OCI-LY7 (cell line): ENCODE measurements at regions not wholly inside any gene's neighbourhood (a gene's known extent, or its start where the extent isn't known, plus 50 kb on each side); places are given as distances from the start of the nearest gene placed in this dataset.

Source experiments
- BruUV-seq: library from RNA; stranded (reverse); fragments of 400-500 nt; replicated peaks from 2 replicates; lab custom pipeline; 2021; lab: Mats Ljungman, UMichigan
- CTCF ChIA-PET: fragments of 300-600 bp; sonication (Branson Sonifier 250); formaldehyde crosslinking; loops from one replicate; lab custom pipeline; 2022; ENCODE audit warnings: antibody characterized with exemption; ENCODE audit not compliant: unreplicated experiment; lab: Charles Lee
- POLR2A ChIA-PET: fragments of 300-600 bp; sonication (Branson Sonifier 250); formaldehyde crosslinking; loops from one replicate; lab custom pipeline; 2022; ENCODE audit warnings: antibody characterized with exemption; lab: Charles Lee
- DNase-seq: peaks from one replicate; pipeline ENCODE4 v3.0.0-alpha.2; 2015; ENCODE audit warnings: low spot score
- H2AFZ ChIP-seq: fragments of 200-600 bp; sonication (generic), shearing (Covaris generic); 2 replicates; pipeline ENCODE4 v1.6.1; 2014; ENCODE audit warnings: mild to moderate bottlenecking, antibody characterized with exemption, low read length, moderate library complexity
- H3K27ac ChIP-seq: fragments of 200-600 bp; sonication (generic); 2 replicates; pipeline ENCODE4 v1.5.1; 2014; ENCODE audit warnings: mixed run types, low read depth, mild to moderate bottlenecking, moderate library complexity, low read length, inconsistent platforms; ENCODE audit not compliant: poor library complexity, severe bottlenecking
- H3K36me3 ChIP-seq: fragments of 200-600 bp; sonication (generic); 2 replicates; pipeline ENCODE4 v1.6.1; 2014; ENCODE audit warnings: mild to moderate bottlenecking, antibody characterized with exemption, low read length, moderate library complexity, mixed read lengths; ENCODE audit not compliant: insufficient read depth
- H3K4me1 ChIP-seq: fragments of 200-600 bp; sonication (generic); 2 replicates; pipeline ENCODE4 v1.5.1; 2014; ENCODE audit warnings: mild to moderate bottlenecking, low read length; ENCODE audit not compliant: insufficient read depth, poor library complexity, severe bottlenecking
- H3K4me2 ChIP-seq: fragments of 200-600 bp; sonication (generic); 2 replicates; pipeline ENCODE4 v1.6.1; 2014; ENCODE audit warnings: mild to moderate bottlenecking, low read length
- H3K4me3 ChIP-seq: fragments of 200-600 bp; sonication (generic); 2 replicates; pipeline ENCODE4 v1.5.1; 2014; ENCODE audit warnings: mild to moderate bottlenecking, low read depth, low read length; ENCODE audit not compliant: poor library complexity, severe bottlenecking
- H3K79me2 ChIP-seq: fragments of 200-600 bp; sonication (generic); 2 replicates; pipeline ENCODE4 v1.6.1; 2016; ENCODE audit warnings: low read depth, mild to moderate bottlenecking, low read length, moderate library complexity, mixed read lengths; ENCODE audit not compliant: insufficient read depth
- H3K9me2 ChIP-seq: fragments of 200-600 bp; sonication (generic); 2 replicates; pipeline ENCODE4 v1.6.1; 2016; ENCODE audit warnings: mild to moderate bottlenecking, low read length, mixed read lengths; ENCODE audit not compliant: insufficient read depth
- H3K9me3 ChIP-seq: fragments of 200-600 bp; sonication (generic); 2 replicates; pipeline ENCODE4 v1.6.1; 2014; ENCODE audit warnings: mild to moderate bottlenecking, mixed run types, low read length, mixed read lengths
- H4K20me1 ChIP-seq: fragments of 200-600 bp; sonication (generic); 2 replicates; pipeline ENCODE4 v1.6.1; 2014; ENCODE audit warnings: mild to moderate bottlenecking, antibody characterized with exemption, low read length, moderate library complexity, mixed read lengths; ENCODE audit not compliant: insufficient read depth
- CTCF ChIP-seq: fragments of 200-600 bp; sonication (generic); conservative IDR thresholded peaks from 2 replicates; pipeline ENCODE4 v1.5.1; 2014; ENCODE audit warnings: mild to moderate bottlenecking, antibody characterized with exemption, low read length, moderate library complexity, mixed read lengths
- EZH2phosphoT487 ChIP-seq: fragments of 200-600 bp; sonication (generic); IDR thresholded peaks from 2 replicates; pipeline ENCODE4 v1.6.1; 2018; ENCODE audit warnings: low read depth, borderline replicate concordance, mild to moderate bottlenecking, mixed run types, antibody characterized with exemption, low read length, moderate library complexity, mixed read lengths
- intact Hi-C: fragments of 100-400 bp; cut with micrococcal nuclease; formaldehyde crosslinking; loops from one replicate; pipeline ENCODE4 v1.10.0; 2022; ENCODE audit not compliant: unreplicated experiment

GRCh38 chr2:58369594-58369993 is 128.5 kb upstream of the FANCL start:
- CTCF ChIA-PET = no interaction called here
- Histone ChIP-seq H3K4me3 (no peak overlapping the region), H3K79me2 (no peaks in the 10 kb centered on the region), H3K4me2 (no peak overlapping the region), H3K36me3 (no peaks in the 10 kb centered on the region), H3K27ac (no peak overlapping the region), H4K20me1 (no peaks in the 10 kb centered on the region), H3K4me1 (no peaks in the 10 kb centered on the region), H3K9me2 (no peaks in the 10 kb centered on the region), H3K9me3 (no peaks in the 10 kb centered on the region), H2AFZ (no peak overlapping the region)
- POLR2A ChIA-PET = no interaction called here
- TF ChIP-seq EZH2phosphoT487 (no peak), CTCF (no peak)
- no TSS peak for BruUV-seq
- no peak for DNase-seq
- intact Hi-C loops = no loop called here

DNA sequence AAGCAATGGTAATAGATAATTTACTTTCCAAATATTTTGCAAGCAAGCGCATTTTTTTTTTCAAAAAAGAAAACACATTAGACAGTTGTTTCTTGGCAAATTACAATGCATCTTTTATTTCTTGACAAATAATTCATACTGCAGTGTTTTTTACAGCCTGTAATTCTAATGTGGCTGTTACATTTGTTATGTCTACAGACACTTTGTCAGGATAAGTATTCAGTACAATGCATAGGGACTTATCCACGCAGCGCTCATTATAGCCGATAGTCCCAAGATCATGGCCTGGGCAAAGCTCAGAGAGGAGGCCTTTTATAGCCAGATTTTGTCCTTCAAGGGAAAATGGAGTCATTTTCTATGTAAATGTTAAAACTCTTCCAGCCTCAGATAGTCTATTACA is 123.0 kb upstream of the FANCL start:
- CTCF ChIA-PET = no interaction called here
- TF ChIP-seq CTCF (no peak), EZH2phosphoT487 (no peak)

DNA sequence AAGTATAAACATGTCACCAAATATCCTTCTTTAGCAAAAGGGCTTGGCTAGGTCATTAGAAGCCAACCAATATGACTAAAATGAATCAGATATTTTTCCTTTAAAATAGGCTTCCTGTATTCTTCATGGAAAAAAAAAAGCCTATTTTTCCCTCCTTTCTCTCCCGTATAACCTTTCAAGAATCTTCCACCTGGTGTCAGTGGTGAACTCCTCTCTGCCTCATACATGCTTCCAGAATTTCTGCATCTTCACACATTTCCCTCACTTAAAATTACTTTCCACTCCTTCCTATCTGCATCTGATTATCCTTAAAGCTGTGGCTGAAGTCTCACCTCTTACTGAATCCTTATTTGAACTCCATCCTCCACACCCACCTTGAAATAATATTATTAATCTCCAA is 116.9 kb upstream of the FANCL start:
- BruUV-seq = no TSS peak
- Histone ChIP-seq H3K4me3 (no peak overlapping the region), H3K9me2 (no peaks in the 10 kb centered on the region), H3K4me2 (no peak overlapping the region), H3K27ac (no peak overlapping the region), H2AFZ (no peak overlapping the region), H3K79me2 (no peaks in the 10 kb centered on the region), H3K9me3 (no peaks in the 10 kb centered on the region), H3K4me1 (no peaks in the 10 kb centered on the region), H3K36me3 (no peaks in the 10 kb centered on the region), H4K20me1 (no peaks in the 10 kb centered on the region)
- no peak for DNase-seq
- intact Hi-C loops = no loop called here
- no peak for TF ChIP-seq CTCF
- TF ChIP-seq EZH2phosphoT487 = no peak
- POLR2A ChIA-PET = no interaction called here
- CTCF ChIA-PET = no interaction called here

More for the DNA sequence above, 123.0 kb upstream of the FANCL start:
- Histone ChIP-seq H3K27ac (no peak overlapping the region), H3K4me3 (no peak overlapping the region), H3K9me3 (no peaks in the 10 kb centered on the region), H4K20me1 (no peaks in the 10 kb centered on the region), H2AFZ (no peak overlapping the region), H3K4me2 (no peak overlapping the region), H3K9me2 (no peaks in the 10 kb centered on the region), H3K36me3 (no peaks in the 10 kb centered on the region), H3K79me2 (no peaks in the 10 kb centered on the region), H3K4me1 (no peaks in the 10 kb centered on the region)
- BruUV-seq = no TSS peak
- POLR2A ChIA-PET = no interaction called here
- no peak for DNase-seq
- intact Hi-C loops = no loop called here
